Liver (tissue), 3 donors: ENCODE measurements at regions not wholly inside any gene's neighbourhood (a gene's known extent, or its start where the extent isn't known, plus 50 kb on each side); places are given as distances from the start of the nearest gene placed in this dataset.

Experiments used
- ATF3 ChIP-seq: IDR thresholded peaks from 2 replicates; pipeline ENCODE4 v1.6.1; 2016; ENCODE audit warnings: antibody characterized with exemption
- CTCF ChIP-seq: fragments of 150-350 bp; IDR thresholded peaks from 2 replicates; pipeline ENCODE4 v1.5.1; 2017; ENCODE audit warnings: improper control_type of control experiment, low read depth, low read length; ENCODE audit not compliant: missing input control
- HNF4G ChIP-seq: IDR thresholded peaks from 2 replicates; pipeline ENCODE4 v1.6.1; 2016; ENCODE audit warnings: antibody characterized with exemption
- MAX ChIP-seq: IDR thresholded peaks from 2 replicates; pipeline ENCODE4 v1.6.1; 2016; ENCODE audit warnings: antibody characterized with exemption
- RAD21 ChIP-seq, 2 donors: IDR thresholded peaks; 2 replicates each; pipeline ENCODE4 v1.6.1; 2016; ENCODE audit warnings: antibody characterized with exemption in 2 of 2, mild to moderate bottlenecking in 2 of 2
- REST ChIP-seq: IDR thresholded peaks from 2 replicates; pipeline ENCODE4 v1.6.1; 2016; ENCODE audit warnings: antibody characterized with exemption, mild to moderate bottlenecking
- SP1 ChIP-seq: IDR thresholded peaks from 2 replicates; pipeline ENCODE4 v1.6.1; 2018; ENCODE audit warnings: antibody characterized with exemption, mild to moderate bottlenecking
- TAF1 ChIP-seq: conservative IDR thresholded peaks from 2 replicates; pipeline ENCODE4 v1.6.1; 2016; ENCODE audit warnings: antibody characterized with exemption, mild to moderate bottlenecking
- donor health status: healthy.
- donor health status: healthy.

- TF ChIP-seq CTCF (no peak), TAF1 (no peak), MAX (no peak), REST (no peak), SP1 (no peak), ATF3 (no peak), HNF4G (no peak), RAD21 (IDR thresholded peaks at IDR 0.05) (no peak)
These were observed 347.5 kb upstream of the GALNT5 start for GRCh38 chr2:156909983-156910382.
